Bronchial epithelial cell (primary cell): ENCODE measurements at regions not wholly inside any gene's neighbourhood (a gene's known extent, or its start where the extent isn't known, plus 50 kb on each side); places are given as distances from the start of the nearest gene placed in this dataset.

Experiments
- DNase-seq: peaks from one replicate; pipeline ENCODE4 v3.0.0-alpha.2; 2010; ENCODE audit warnings: low read depth
- FAIRE-seq: peaks from 2 replicates; lab custom pipeline; 2011; peaks lifted over from hg19 to GRCh38; lab: Jason Lieb, UNC
- H3K27me3 ChIP-seq: 2 replicates; pipeline ENCODE4 v1.5.1; 2011; ENCODE audit warnings: low read length; ENCODE audit not compliant: control insufficient read depth, insufficient read depth
- H3K36me3 ChIP-seq: 2 replicates; pipeline ENCODE4 v1.5.1; 2011; ENCODE audit warnings: low read length; ENCODE audit not compliant: control insufficient read depth, insufficient read depth
- H3K4me3 ChIP-seq: 2 replicates; pipeline ENCODE4 v1.5.1; 2011; ENCODE audit warnings: mild to moderate bottlenecking, low read depth, low read length, control low read depth
- TF ChIP-seq, protein P1 (sequence below): IDR thresholded peaks from 2 replicates; pipeline ENCODE4 v1.5.1; 2011; ENCODE audit warnings: mild to moderate bottlenecking, moderate library complexity, low read length, control low read depth, inconsistent platforms; ENCODE audit not compliant: insufficient read depth, severe bottlenecking

- TF ChIP-seq, protein P1, sequence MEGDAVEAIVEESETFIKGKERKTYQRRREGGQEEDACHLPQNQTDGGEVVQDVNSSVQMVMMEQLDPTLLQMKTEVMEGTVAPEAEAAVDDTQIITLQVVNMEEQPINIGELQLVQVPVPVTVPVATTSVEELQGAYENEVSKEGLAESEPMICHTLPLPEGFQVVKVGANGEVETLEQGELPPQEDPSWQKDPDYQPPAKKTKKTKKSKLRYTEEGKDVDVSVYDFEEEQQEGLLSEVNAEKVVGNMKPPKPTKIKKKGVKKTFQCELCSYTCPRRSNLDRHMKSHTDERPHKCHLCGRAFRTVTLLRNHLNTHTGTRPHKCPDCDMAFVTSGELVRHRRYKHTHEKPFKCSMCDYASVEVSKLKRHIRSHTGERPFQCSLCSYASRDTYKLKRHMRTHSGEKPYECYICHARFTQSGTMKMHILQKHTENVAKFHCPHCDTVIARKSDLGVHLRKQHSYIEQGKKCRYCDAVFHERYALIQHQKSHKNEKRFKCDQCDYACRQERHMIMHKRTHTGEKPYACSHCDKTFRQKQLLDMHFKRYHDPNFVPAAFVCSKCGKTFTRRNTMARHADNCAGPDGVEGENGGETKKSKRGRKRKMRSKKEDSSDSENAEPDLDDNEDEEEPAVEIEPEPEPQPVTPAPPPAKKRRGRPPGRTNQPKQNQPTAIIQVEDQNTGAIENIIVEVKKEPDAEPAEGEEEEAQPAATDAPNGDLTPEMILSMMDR: no peak
- DNase-seq (no peak), FAIRE-seq (no peak)
- no peaks in the 10 kb centered on the region for H3K36me3 ChIP-seq
- H3K27me3 ChIP-seq: no peaks in the 10 kb centered on the region
- no peak overlapping the region for H3K4me3 ChIP-seq
These were observed 930.1 kb downstream of the ADGRL3 start for GRCh38 chr4:62130230-62130629.
